ENCODE measurements at regions not wholly inside any gene's neighbourhood (a gene's known extent, or its start where the extent isn't known, plus 50 kb on each side); places are given as distances from the start of the nearest gene placed in this dataset.

DNA sequence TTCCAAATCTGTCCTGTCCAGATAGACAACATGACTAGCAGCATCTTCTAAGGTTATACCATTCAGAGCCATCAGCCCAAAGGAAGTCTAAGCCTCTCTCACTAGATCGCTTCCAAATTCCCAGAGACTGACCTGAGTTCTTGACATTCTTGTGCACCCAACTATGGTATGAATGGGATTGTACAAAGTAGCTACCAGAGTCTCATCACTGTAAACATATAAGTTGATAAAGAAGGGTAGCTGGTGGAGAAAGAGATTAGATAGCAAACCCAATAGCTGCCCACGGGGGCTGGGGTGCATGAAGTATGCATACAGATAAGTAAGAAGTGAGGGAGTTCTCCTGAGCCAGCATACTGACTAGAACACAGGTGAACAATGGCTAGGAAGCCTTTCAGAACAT, 180.0 kb downstream of the PLPP3 start:
- DNase-seq (ENCODE audit: low spot score) = no peak
- in situ Hi-C loops (cut with HindIII; ENCODE audit: low sequenced_read_pairs) = no loop called here

- no peak for DNase-seq (ENCODE audit: low spot score)
- in situ Hi-C loops (cut with HindIII; ENCODE audit: low sequenced_read_pairs) = no loop called here
Observed at GRCh38 chr1:56397811-56398231, 181.5 kb downstream of the PLPP3 start.

DNA sequence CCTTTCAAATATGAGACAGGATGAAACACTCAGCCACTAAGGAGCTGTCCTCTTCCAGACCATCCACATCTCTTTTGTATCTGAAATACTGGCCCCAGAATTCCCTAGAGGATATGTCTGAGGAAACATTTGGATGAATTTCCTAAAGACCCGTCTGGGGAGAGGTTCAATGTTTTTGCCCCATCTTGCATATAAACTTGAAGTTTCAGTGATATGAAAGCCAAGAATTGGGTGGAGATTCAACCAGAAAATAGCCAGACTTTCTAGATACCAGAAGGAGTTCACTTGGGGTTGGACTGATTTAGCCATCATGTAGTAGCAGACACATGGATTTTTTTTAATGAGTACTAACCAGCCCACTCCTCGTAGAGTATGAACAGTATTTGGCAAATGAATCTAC, 182.0 kb downstream of the PLPP3 start:
- in situ Hi-C loops (cut with HindIII; ENCODE audit: low sequenced_read_pairs) = no loop called here

DNA sequence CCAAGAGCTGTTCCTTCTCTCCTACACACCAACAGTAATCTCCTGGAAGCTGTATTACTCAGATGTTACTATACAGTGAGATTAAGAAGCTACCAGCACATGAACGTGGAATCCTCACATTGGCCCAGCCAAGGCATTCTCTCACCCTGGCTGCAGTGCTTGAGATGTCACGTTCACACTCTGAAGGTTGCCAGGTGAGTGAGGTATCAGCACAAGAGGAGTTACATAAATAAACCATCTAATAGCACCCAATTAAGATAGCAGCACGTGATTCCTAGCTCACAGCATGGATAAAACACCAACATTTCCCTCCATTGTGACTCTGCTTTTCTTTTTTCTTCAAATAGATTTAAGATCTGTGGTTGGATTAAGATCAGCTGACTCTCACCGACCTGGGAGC, 182.8 kb downstream of the PLPP3 start:
- in situ Hi-C loops (cut with HindIII; ENCODE audit: low sequenced_read_pairs) = no loop called here
- DNase-seq (ENCODE audit: low spot score) = no peak

More for the DNA sequence above, 182.0 kb downstream of the PLPP3 start:
- DNase-seq (ENCODE audit: low spot score) = no peak

DNA sequence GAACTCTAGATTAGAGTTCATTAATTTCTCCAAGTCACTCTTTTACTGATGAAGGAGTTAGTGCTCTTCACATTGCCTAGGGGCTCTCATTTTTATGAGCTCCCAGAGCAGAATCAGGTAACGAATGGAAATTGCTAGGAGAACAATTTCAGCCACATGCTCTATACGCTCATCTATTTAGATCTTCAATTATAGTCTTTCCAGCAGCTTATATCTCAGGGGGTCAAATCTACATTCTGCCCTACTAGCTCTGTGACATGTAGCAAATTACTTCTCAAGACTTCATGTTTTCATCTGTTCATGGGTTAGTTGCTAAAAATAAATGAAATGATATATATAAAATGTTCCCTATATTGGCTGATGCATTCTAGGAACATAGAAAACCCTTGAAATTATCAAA, 183.6 kb downstream of the PLPP3 start:
- in situ Hi-C loops (cut with HindIII; ENCODE audit: low sequenced_read_pairs) = no loop called here
- DNase-seq (ENCODE audit: low spot score) = no peak

DNA sequence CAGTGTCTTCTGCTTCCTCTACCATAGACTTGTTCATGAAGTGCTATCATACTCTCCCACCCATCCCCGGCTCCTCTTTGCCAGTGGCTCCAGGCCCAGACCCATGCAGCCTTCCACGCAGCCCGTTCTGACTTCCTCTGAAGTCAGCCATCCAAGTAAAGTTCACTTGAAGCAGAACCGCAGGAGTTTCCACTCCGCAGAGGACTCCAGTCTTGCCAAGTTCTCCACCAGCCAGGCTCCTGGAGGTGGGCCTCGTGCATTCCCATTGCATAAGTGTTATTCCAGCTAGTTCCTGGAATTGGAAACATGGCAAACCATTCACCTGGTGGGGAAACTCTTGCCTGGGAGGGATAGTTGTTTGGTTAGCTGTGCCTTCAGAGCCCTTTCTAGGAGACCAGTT, 185.1 kb downstream of the PLPP3 start:
- no peak for DNase-seq (ENCODE audit: low spot score)
- in situ Hi-C loops (cut with HindIII; ENCODE audit: low sequenced_read_pairs) = no loop called here

- no peak for DNase-seq (ENCODE audit: low spot score)
- in situ Hi-C loops (cut with HindIII; ENCODE audit: low sequenced_read_pairs) = no loop called here
Observed at GRCh38 chr1:56390934-56391731, 188.2 kb downstream of the PLPP3 start.

DNA sequence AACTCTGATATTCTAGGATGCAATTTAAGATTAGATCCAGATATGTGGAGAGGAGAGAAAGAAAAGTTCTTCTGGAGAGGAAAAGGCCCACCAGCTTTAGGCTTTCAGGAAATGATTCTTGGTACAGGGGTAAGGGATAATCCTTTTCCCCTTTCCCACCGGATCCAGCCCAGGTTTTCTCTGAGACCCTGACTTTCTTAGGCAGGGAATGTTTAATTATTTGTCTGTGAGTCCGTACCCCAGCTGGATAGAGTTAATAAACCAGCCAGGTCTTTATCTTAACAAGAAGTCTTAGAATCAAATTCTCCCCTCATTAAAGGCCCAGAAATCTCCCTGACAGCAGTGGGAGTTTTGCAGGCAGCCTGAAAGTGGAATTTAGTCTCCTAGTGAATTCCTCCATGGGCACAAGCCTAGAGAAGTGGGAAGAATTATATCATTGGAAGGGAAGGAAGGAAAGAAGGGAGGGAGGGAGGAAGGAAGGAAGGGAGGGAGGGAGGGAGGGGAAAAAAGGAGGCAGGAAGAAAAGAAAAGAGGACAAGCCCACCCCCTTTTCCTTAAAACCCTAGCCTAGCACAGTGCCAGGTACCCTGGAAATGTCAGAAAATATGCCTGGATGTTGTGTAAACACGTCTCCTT, 189.0 kb downstream of the PLPP3 start:
- DNase-seq (ENCODE audit: low spot score) = no peak
- in situ Hi-C loops (cut with HindIII; ENCODE audit: low sequenced_read_pairs) = no loop called here

GRCh38 chr1:56389813-56390212, 189.6 kb downstream of the PLPP3 start:
- no peak for DNase-seq (ENCODE audit: low spot score)
- in situ Hi-C loops (cut with HindIII; ENCODE audit: low sequenced_read_pairs) = no loop called here

GRCh38 chr1:56387071-56387740, 192.2 kb downstream of the PLPP3 start:
- DNase-seq (ENCODE audit: low spot score) = no peak
- in situ Hi-C loops (cut with HindIII; ENCODE audit: low sequenced_read_pairs) = no loop called here

DNA sequence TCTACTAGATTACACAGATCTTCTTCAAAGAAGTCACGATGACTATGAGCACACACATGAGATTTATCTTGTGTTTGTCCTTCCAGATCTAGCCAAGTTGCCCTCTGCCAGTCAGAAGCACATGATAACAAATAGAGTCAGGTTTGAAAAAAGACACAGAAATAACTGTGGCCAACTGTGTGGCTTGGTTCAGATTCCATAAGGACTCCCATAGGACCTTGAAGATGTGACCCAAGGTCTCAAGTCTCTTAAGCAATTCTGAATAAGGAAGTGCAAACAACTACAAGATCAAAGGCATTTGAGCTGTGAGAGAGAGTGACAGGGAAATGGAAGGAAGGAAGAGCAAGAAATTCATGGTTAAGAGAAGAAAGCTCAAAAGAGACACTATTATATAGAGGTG, 194.0 kb downstream of the PLPP3 start:
- in situ Hi-C loops (cut with HindIII; ENCODE audit: low sequenced_read_pairs) = no loop called here
- no peak for DNase-seq (ENCODE audit: low spot score)

- in situ Hi-C loops (cut with HindIII; ENCODE audit: low sequenced_read_pairs) = no loop called here
- DNase-seq (ENCODE audit: low spot score) = no peak
Observed at GRCh38 chr1:56382929-56383328, 196.4 kb downstream of the PLPP3 start.

- in situ Hi-C loops (cut with HindIII; ENCODE audit: low sequenced_read_pairs) = no loop called here
- DNase-seq (ENCODE audit: low spot score) = no peak
Observed at GRCh38 chr1:56380531-56380930, 198.8 kb downstream of the PLPP3 start.

- DNase-seq (ENCODE audit: low spot score) = no peak
- in situ Hi-C loops (cut with HindIII; ENCODE audit: low sequenced_read_pairs) = no loop called here
Observed at GRCh38 chr1:56378341-56379070, 200.9 kb downstream of the PLPP3 start.

GRCh38 chr1:56377431-56377830, 201.9 kb downstream of the PLPP3 start:
- in situ Hi-C loops (cut with HindIII; ENCODE audit: low sequenced_read_pairs) = no loop called here
- DNase-seq (ENCODE audit: low spot score) = no peak

DNA sequence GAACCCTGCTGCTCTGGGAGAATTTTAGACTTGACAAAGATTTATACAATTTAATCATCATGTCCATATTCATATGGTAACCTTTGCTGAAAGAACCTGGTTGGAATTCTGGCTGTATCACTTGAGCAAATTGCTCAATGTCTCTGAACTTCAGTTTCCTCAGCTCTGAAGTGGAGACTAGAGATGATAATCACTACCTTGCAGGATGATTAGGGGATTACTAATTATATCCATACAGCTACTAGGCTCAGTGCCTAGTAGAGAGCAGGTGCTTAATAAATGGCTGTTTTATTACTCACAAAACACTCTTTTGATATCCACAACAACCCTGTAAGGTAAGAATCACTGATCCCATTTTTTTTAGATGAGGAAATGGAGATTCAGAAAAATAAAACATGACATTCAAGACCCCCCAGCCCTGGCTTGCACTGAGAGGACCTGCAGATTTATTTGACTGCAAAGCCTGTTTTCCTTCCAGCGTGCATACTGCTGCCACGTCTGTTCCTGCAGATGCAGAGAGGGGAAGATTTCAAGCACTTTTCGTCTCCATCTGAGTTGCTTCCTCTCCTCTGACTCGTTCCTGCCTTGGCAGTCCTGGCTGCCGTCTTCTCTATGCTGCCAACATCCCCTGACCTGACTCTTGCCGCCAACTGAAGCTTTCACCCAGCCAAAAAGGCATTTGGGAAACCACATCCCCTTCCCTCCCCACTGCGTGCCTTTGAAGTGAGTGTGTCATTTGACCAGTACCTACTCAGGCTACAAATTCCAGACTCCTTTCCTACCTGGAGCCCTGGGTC, 203.0 kb downstream of the PLPP3 start:
- peak; percentile 70 for DNase-seq (ENCODE audit: low spot score)
- in situ Hi-C loops (cut with HindIII; ENCODE audit: low sequenced_read_pairs) = no loop called here

DNA sequence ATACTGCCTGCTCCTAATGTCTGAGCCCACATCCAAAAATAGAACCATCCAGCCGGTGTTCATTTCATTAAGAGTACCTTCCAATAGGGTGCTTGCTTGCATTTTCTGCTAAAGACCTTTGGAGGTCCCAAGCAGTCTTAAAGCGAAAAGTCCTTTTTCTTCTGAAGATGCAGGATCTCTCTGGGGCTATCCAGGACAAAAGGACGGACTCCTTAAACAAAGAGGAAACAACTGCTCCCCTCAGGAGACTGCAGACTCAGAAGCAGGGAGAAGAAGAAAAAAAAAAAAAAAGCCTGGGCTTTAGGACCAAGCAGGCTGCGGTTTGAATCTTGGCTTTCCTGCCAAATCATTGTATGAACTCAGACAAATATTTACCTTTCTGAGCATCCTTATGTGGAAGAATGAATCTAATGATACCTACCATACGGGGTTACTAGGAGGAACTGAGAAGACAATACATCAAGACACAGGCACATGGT, 204.0 kb downstream of the PLPP3 start:
- in situ Hi-C loops (cut with HindIII; ENCODE audit: low sequenced_read_pairs) = no loop called here
- DNase-seq (ENCODE audit: low spot score) = no peak

GRCh38 chr1:56374026-56374974, 205.1 kb downstream of the PLPP3 start:
- in situ Hi-C loops (cut with HindIII; ENCODE audit: low sequenced_read_pairs) = no loop called here

More at GRCh38 chr1:56374026-56374974, 205.1 kb downstream of the PLPP3 start:
- DNase-seq (ENCODE audit: low spot score) = peak; percentile 11

Data from G401 (cell line).